ENCODE measurements at regions not wholly inside any gene's neighbourhood (a gene's known extent, or its start where the extent isn't known, plus 50 kb on each side); places are given as distances from the start of the nearest gene placed in this dataset.

DNA sequence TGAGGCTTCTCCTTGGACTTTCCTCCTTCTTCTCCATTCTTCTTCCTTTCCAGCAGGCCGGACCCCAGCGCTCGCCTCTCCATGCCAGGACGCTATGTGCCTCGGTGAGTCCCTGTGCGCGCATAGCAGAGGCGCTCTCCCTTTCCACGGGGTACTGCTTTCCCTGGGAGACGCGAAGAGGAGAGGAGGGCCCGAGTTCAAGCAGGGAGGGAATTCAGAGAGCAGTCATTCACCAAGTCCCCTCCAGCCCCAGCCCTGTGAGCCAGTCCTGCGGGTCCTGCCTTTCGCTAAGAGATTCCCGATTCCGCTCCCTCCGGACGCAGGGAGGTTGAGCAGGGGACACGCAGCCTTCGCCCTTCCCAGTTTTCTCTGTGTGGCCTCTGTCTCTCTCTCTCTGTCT lies 160.4 kb downstream of the EFNB2 start:
- TF ChIP-seq POLR2AphosphoS5 (IDR thresholded peaks at IDR 0.05; ENCODE audit: borderline replicate concordance, low read depth, low read length) = no peak
- no peak for TF ChIP-seq EZH2 (IDR thresholded peaks at IDR 0.05)
- no peak for TF ChIP-seq FOXP2 (optimal IDR thresholded peaks at IDR 0.05; ENCODE audit: control extremely low read depth, extremely low read length, insufficient read depth)

All from SK-N-MC (cell line).